Testis (tissue), 2 donors: ENCODE measurements at regions not wholly inside any gene's neighbourhood (a gene's known extent, or its start where the extent isn't known, plus 50 kb on each side); places are given as distances from the start of the nearest gene placed in this dataset.

Source experiments
- DNase-seq: peaks from one replicate; pipeline ENCODE4 v3.0.0-alpha.2; 2019
- H3K27ac ChIP-seq, 2 donors: fragments of 200-600 bp; sonication (generic); one replicate each; pipeline ENCODE4 v1.5.1; 2019
- H3K27me3 ChIP-seq: fragments of 200-600 bp; sonication (generic); one replicate; pipeline ENCODE4 v1.5.1; 2019
- H3K36me3 ChIP-seq: fragments of 200-600 bp; sonication (generic); one replicate; pipeline ENCODE4 v1.5.1; 2017; ENCODE audit warnings: low read depth; ENCODE audit errors: missing control alignments
- H3K4me1 ChIP-seq: fragments of 200-600 bp; sonication (generic); one replicate; pipeline ENCODE4 v1.5.1; 2019
- H3K4me3 ChIP-seq, 2 donors: fragments of 200-600 bp; sonication (generic); one replicate each; pipeline ENCODE4 v1.5.1; 2017 to 2019
- H3K9me3 ChIP-seq: fragments of 200-600 bp; sonication (generic); one replicate; pipeline ENCODE4 v1.5.1; 2017
- POLR2A ChIP-seq: fragments of 450-650 bp; IDR thresholded peaks from one replicate; pipeline ENCODE4 v1.6.1; 2017; ENCODE audit warnings: antibody characterized with exemption, mild to moderate bottlenecking, moderate library complexity
- WGBS, 2 donors: methylation state at CpG; one replicate each; pipeline ENCODE4 v1.1.5; 2018; 5-methylcytosine and 5-hydroxymethylcytosine counted together
- intact Hi-C: fragments of 100-400 bp; cut with DNase I; formaldehyde crosslinking; loops from one replicate; pipeline ENCODE4 v1.15.1; 2023; ENCODE audit warnings: low total_unique reads
- TF ChIP-seq, protein P1 (sequence below), 3 experiments: fragments of 450-650 bp in 2 of 3; fragments of 200-600 bp in 1 of 3; sonication (generic) in 1 of 3; IDR thresholded peaks; one replicate each; pipeline ENCODE4 v1.5.1; 2016 to 2019; ENCODE audit warnings: antibody characterized with exemption in 3 of 3, mild to moderate bottlenecking in 2 of 3, moderate library complexity in 1 of 3

DNA sequence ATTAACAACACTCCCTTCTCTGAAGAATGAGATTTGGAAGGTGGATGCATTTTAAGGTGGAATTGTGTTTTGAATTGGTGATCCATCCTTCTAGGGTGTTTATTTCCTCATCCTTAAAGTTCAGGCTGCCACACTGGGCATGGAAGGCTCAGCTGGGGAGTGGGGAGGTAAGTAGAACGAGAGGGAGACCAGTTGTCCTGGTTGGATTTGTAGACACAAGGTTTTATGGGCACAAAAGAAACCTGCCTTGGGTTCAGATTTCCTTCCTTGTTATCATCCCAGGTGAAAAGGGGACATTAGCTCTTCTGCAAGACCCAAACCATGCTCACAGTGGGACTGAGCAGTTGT lies 101.0 kb upstream of the SIX3 start:
- no peak for DNase-seq
- intact Hi-C loops = no loop called here
- H3K4me3 ChIP-seq = no peak overlapping the region
- H3K36me3 ChIP-seq = no peaks in the 10 kb centered on the region
- H3K27me3 ChIP-seq = no peaks in the 10 kb centered on the region
- WGBS, 2 donors = 32 to 55% methylated on average over 1 of the region's 1 CpG
- no peak overlapping the region for H3K27ac ChIP-seq
- TF ChIP-seq, protein P1, sequence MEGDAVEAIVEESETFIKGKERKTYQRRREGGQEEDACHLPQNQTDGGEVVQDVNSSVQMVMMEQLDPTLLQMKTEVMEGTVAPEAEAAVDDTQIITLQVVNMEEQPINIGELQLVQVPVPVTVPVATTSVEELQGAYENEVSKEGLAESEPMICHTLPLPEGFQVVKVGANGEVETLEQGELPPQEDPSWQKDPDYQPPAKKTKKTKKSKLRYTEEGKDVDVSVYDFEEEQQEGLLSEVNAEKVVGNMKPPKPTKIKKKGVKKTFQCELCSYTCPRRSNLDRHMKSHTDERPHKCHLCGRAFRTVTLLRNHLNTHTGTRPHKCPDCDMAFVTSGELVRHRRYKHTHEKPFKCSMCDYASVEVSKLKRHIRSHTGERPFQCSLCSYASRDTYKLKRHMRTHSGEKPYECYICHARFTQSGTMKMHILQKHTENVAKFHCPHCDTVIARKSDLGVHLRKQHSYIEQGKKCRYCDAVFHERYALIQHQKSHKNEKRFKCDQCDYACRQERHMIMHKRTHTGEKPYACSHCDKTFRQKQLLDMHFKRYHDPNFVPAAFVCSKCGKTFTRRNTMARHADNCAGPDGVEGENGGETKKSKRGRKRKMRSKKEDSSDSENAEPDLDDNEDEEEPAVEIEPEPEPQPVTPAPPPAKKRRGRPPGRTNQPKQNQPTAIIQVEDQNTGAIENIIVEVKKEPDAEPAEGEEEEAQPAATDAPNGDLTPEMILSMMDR (IDR thresholded peaks at IDR 0.05) = no peak
- no peak for TF ChIP-seq POLR2A
- no peaks in the 10 kb centered on the region for H3K9me3 ChIP-seq
- peaks cover 4% of the 10 kb centered on the region for H3K4me1 ChIP-seq

DNA sequence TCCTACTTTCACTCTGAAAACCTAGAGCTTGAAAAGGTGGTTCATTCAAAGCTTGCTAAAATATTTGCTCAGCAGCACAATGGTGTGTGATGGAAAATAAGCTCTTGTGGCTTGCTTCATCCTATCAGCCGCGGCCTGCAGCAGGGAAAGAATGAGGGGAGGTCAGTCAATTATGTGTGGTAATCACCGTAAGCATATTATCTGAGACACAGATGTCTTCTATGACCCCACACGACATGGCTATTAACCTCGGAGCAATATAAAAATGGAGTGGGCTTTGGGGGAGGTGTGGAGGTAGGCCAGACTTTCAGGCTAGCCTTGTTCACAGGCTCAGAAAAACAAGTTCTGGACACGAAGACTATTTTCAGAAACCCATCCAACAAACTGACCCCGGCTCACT lies 98.4 kb upstream of the SIX3 start:
- 67 to 73% methylated on average over 7 of the region's 7 CpGs for WGBS, 2 donors
- H3K4me3 ChIP-seq = no peak overlapping the region

DNA sequence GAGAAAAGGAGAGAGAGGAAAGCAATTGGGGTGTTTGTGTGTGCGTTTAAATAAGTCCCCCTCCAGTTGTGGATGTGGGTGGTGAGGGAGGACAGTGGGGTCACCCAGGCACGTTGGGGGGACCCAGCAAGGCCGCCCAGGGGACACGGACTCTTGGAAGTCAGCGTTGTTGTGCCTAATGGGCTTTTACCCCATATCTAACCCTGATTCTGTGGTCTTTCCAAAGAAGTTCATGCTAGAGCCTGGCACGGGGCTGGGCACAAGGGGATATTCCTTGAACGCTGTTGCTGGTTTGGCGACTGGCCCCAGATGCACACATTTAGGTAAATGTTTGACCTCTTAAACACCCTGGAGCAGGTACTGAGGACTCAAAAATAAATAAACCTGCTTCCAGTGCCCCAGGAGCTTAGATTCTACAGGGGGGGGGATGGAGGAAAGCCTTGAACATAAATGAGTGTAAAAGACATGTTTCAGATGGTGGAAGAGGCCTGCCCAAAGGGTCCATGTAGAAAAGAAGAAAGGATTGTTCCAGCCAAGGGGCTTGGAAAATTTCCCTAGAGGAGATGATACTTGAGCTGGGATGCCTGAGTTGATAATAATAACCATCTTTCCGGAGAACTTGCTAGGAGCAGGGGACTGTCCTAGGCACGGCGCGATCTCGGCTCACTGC lies 97.7 kb upstream of the SIX3 start:
- WGBS, 2 donors = 86 to 93% methylated on average over 12 to 13 of the region's 13 CpGs
- Histone ChIP-seq H3K4me1 (peaks cover 4% of the 10 kb centered on the region), H3K27me3 (no peaks in the 10 kb centered on the region), H3K4me3 (no peak overlapping the region), H3K36me3 (no peaks in the 10 kb centered on the region), H3K27ac (no peak overlapping the region), H3K9me3 (no peaks in the 10 kb centered on the region)
- no peak for TF ChIP-seq POLR2A
- TF ChIP-seq, protein P1 (IDR thresholded peaks at IDR 0.05) = no peak
- intact Hi-C loops = no loop called here
- DNase-seq = no peak

More for the DNA sequence above, 98.4 kb upstream of the SIX3 start:
- no peaks in the 10 kb centered on the region for H3K36me3 ChIP-seq
- no peaks in the 10 kb centered on the region for H3K9me3 ChIP-seq
- peaks cover 4% of the 10 kb centered on the region for H3K4me1 ChIP-seq
- H3K27me3 ChIP-seq = no peaks in the 10 kb centered on the region
- TF ChIP-seq POLR2A = no peak
- TF ChIP-seq, protein P1 (IDR thresholded peaks at IDR 0.05) = no peak
- H3K27ac ChIP-seq = no peak overlapping the region
- intact Hi-C loops = no loop called here
- DNase-seq = no peak

DNA sequence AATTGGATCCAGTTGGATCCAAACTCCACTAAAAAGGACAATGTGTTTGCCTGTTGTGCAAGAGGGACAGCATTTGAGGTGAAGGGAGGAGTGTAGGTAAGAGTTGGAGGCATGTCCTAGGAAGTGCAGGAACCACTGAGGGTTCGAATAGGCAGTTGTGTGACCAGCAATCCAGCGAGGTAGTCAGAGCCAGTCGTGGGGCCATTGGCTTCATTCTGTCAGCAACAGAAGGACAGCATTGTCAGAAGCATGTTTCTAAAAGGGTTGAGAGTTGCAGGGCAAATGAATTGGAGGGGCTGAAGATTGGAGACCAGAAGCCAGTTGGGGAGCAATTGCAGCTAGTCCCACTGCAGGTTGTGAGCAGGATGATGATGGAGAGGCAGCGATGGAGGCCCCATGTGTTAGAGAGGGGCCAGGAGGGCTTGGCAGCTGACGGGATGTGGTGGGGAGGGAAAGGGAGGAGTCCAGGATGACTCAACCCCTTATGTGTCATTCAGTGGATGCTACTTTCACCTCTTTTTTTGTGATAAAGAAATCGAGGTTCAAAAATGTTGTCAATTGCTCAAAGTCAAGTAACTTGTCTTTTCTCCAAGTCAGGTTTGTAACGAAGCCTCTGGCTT lies 96.7 kb upstream of the SIX3 start:
- Histone ChIP-seq H3K9me3 (no peaks in the 10 kb centered on the region), H3K36me3 (no peaks in the 10 kb centered on the region), H3K4me3 (no peak overlapping the region), H3K4me1 (peaks cover 4% of the 10 kb centered on the region), H3K27ac (no peak overlapping the region), H3K27me3 (no peaks in the 10 kb centered on the region)
- no peak for TF ChIP-seq POLR2A
- TF ChIP-seq, protein P1 (IDR thresholded peaks at IDR 0.05) = no peak
- 84 to 86% methylated on average over 7 of the region's 7 CpGs for WGBS, 2 donors
- intact Hi-C loops = no loop called here
- no peak for DNase-seq

DNA sequence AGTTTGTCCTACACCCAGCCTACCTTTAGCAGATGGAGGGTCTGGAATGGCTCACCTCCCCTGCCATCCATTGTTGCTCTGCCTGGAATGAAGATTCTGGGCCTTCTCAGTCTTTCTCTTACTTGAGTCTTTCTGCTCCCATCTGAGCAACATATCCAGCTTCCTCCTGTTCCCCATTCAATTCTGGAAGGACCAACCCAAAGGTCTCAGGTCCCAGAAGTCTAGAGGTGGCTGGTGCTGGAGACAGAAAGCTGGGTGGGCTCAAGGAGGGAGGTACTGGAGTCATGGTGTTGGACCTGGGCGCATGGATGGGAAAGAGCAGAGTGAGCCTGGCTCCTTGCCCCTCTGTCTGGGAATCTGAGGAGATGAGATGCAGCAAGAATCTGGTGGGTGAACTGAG lies 93.5 kb upstream of the SIX3 start:
- Histone ChIP-seq H3K4me3 (no peak overlapping the region), H3K27me3 (no peaks in the 10 kb centered on the region), H3K36me3 (no peaks in the 10 kb centered on the region), H3K27ac (no peak overlapping the region), H3K4me1 (no peaks in the 10 kb centered on the region), H3K9me3 (no peaks in the 10 kb centered on the region)
- intact Hi-C loops = no loop called here
- no peak for DNase-seq
- WGBS, 2 donors = 97 to 100% methylated on average over 1 of the region's 1 CpG
- no peak for TF ChIP-seq POLR2A
- TF ChIP-seq, protein P1 (IDR thresholded peaks at IDR 0.05) = no peak
